VCaP (cell line): ENCODE measurements at regions not wholly inside any gene's neighbourhood (a gene's known extent, or its start where the extent isn't known, plus 50 kb on each side); places are given as distances from the start of the nearest gene placed in this dataset.

Source experiments
- H3K27ac ChIP-seq: fragments of 450-650 bp; 2 replicates; pipeline ENCODE4 v1.5.1; 2017
- TF ChIP-seq, protein P1 (sequence below): fragments of 450-650 bp; conservative IDR thresholded peaks from 2 replicates; pipeline ENCODE4 v1.5.1; 2017; ENCODE audit warnings: mild to moderate bottlenecking, moderate library complexity

DNA sequence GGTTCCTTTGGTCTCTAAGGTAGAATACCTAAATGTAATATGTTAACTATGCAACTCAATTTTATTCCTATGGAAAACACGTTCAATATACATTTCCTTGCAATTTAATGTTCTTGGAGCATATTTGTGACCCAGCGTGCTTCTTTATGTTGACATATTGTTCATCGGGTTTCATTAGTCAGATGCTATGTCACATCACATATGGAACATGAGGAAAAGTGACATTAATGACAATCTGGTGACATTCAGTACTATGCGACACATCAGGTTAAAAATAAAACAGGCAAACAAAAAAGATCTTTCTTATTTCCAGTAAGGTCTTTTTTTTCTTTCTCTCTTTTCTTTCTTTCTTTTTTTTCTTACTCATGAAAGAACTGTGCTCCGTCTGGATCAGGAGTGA, 135.6 kb upstream of the SMIM21 start:
- TF ChIP-seq, protein P1, sequence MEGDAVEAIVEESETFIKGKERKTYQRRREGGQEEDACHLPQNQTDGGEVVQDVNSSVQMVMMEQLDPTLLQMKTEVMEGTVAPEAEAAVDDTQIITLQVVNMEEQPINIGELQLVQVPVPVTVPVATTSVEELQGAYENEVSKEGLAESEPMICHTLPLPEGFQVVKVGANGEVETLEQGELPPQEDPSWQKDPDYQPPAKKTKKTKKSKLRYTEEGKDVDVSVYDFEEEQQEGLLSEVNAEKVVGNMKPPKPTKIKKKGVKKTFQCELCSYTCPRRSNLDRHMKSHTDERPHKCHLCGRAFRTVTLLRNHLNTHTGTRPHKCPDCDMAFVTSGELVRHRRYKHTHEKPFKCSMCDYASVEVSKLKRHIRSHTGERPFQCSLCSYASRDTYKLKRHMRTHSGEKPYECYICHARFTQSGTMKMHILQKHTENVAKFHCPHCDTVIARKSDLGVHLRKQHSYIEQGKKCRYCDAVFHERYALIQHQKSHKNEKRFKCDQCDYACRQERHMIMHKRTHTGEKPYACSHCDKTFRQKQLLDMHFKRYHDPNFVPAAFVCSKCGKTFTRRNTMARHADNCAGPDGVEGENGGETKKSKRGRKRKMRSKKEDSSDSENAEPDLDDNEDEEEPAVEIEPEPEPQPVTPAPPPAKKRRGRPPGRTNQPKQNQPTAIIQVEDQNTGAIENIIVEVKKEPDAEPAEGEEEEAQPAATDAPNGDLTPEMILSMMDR: no peak
- no peak overlapping the region for H3K27ac ChIP-seq

DNA sequence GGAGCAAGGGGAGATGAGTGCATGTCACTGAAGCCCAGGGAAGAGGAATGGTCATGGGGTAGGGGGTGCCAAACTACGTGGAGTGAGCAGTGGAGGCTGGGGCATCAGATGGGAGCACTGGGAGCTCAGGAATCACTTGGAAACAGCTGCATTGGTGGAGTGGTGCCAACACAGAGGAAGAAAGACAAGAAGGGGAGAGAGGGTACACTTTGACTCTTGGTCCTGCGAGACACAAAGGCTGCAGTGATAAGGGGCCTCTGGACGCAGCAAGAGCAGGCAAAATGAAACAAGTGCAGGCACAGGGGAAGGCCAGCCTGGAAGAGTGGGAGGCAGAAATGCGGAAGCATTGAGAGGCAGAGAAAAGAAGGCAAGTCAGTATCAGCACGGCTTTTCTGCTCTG, 134.7 kb upstream of the SMIM21 start:
- no peak overlapping the region for H3K27ac ChIP-seq
- TF ChIP-seq, protein P1: no peak

DNA sequence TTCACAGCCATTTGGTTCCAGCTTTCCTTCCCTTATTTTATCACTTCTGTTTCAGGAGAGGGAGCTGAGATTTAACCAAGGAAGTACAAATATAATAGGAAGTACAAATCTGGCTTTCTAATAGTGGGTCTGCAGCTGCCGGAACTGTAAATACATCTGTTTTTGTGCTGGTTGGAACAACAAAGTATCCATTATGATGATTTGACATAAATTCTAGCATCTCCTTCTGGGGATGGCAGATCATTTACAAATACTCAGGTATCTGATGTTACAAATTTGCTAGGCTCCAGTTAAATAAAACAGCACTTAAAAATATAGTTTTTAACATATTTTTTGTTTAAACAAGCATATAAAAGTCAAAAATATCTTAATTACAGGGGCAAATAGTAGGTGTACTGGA, 131.3 kb upstream of the SMIM21 start:
- TF ChIP-seq, protein P1: no peak
- H3K27ac ChIP-seq: no peak overlapping the region

DNA sequence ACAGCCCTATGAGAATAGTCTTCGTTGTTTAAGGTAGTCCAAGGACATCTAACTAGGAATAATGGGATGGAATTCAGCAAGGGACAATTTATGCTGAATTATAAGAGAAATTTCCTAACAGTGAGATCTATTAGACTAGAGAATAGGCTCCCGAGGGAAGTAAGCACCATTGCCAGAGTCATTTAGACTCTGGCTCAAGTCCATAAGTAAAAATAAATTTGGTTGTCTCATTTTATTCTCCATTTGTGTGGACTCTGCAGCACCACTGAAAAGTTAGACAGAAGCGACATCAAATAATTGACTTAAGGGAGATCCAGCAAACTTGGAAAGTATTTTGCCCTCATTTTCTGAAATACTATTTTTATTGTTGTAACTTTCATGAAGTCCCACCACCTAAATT, 129.3 kb upstream of the SMIM21 start:
- TF ChIP-seq, protein P1: no peak
- no peak overlapping the region for H3K27ac ChIP-seq

DNA sequence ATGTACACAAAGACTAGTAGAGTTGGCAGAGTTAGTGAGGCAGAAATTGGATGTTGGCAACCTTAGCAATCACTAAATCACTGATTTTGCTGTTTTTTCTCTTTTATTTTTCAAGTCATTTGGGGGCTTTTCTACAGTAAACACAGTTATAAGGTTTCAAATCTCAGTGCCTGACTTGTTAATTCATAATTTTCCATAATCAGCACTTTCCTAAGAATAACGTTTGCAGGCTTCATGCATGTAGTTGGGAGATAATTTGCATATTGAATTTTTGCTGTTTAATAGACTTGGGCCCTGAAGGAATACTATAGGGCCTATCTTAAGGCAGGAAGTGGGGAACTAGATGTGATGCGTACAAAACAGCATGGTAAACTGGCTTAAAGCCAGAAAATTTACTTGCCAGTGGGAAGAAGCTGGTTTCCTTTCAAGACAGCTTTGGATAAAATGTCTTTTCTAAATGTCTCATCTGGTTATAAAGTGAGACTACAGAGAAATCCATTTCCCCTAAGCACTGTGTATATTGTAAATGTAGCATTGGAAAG, 127.2 kb upstream of the SMIM21 start:
- H3K27ac ChIP-seq: no peak overlapping the region
- TF ChIP-seq, protein P1: no peak

DNA sequence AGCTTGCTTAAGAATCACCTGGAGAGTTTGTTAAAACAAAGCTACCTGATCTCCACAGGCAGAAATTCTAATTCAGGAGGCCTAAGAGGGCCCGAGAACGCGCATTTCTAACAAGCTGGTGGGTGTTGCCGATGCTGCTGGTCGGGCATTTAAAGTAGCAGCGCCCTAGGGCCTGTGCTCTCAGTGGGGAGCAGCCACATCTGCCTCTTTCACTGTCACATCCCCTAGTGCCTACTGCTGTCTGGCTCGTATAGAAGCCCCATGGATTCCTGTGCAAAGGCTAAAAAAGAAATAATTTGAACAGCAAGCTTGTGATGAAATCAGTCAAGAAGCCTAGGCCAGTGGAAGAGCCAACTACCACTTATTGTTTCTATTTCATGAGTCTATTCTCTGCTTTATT, 126.7 kb upstream of the SMIM21 start:
- TF ChIP-seq, protein P1: no peak
- H3K27ac ChIP-seq: no peak overlapping the region

DNA sequence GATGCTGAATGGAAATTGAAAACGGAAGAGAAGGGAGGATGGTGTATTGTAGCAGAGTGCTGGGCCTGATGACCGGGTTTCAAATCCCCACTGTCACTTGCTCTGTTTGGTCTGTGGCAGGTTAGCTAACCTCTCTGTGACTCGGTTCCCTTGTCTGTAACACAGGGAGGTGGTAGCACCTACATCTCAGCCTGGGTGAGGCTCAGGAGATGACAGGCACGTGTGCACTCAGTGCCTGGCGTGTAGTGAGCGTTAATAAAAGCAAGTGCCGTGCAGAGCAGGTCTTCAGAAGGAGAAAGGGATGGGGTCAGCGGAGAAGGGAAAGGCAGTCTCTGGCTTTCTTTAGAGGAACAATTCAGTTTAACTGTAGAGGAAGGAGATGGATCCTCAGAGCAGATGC, 125.5 kb upstream of the SMIM21 start:
- TF ChIP-seq, protein P1: no peak
- no peak overlapping the region for H3K27ac ChIP-seq
